Mesenchymal stem cell (in vitro differentiated cells and primary cell): ENCODE measurements at regions not wholly inside any gene's neighbourhood (a gene's known extent, or its start where the extent isn't known, plus 50 kb on each side); places are given as distances from the start of the nearest gene placed in this dataset.
"Not testable (repeated sequence)": the region's sequence is repeated elsewhere in the genome, so short reads cannot be mapped to it uniquely, and the experiment has no call there.

Experiments
- DNase-seq: peaks from one replicate; pipeline ENCODE4 v3.0.0-alpha.2; 2013
- H2AFZ ChIP-seq: one replicate; pipeline ENCODE4 v1.6.1; 2013; ENCODE audit warnings: low read depth, mild to moderate bottlenecking, control low read depth, inconsistent platforms, low read length, moderate library complexity
- H2AK5ac ChIP-seq: 2 replicates; pipeline ENCODE4 v1.6.1; 2013; ENCODE audit warnings: low read length, moderate library complexity, mild to moderate bottlenecking, inconsistent platforms; ENCODE audit not compliant: severe bottlenecking
- H2BK120ac ChIP-seq: one replicate; pipeline ENCODE4 v1.6.1; 2013; ENCODE audit warnings: low read depth, mild to moderate bottlenecking, inconsistent platforms, low read length, moderate library complexity
- H2BK12ac ChIP-seq, 2 experiments: one replicate each; pipeline ENCODE4 v1.6.1; 2013; ENCODE audit warnings: inconsistent platforms in 2 of 2, low read length in 2 of 2, mild to moderate bottlenecking in 2 of 2, moderate library complexity in 2 of 2, control low read depth in 1 of 2
- H2BK15ac ChIP-seq: one replicate; pipeline ENCODE4 v1.6.1; 2013; ENCODE audit warnings: mild to moderate bottlenecking, low read depth, inconsistent platforms; ENCODE audit not compliant: poor library complexity, severe bottlenecking
- H2BK5ac ChIP-seq: 2 replicates; pipeline ENCODE4 v1.6.1; 2013; ENCODE audit warnings: low read depth, mild to moderate bottlenecking, low read length, control low read depth, inconsistent platforms; ENCODE audit not compliant: poor library complexity, severe bottlenecking
- H3K14ac ChIP-seq, 2 experiments: one replicate each; pipeline ENCODE4 v1.6.1; 2013; ENCODE audit warnings: inconsistent platforms in 2 of 2, low read length in 2 of 2, control low read depth in 1 of 2, mild to moderate bottlenecking in 1 of 2, moderate library complexity in 1 of 2
- H3K18ac ChIP-seq, 2 experiments: one replicate each; pipeline ENCODE4 v1.6.1; 2013; ENCODE audit warnings: inconsistent platforms in 2 of 2, low read length in 2 of 2, control low read depth in 1 of 2, low read depth in 1 of 2, mild to moderate bottlenecking in 1 of 2
- H3K23ac ChIP-seq, 2 experiments: one replicate each; pipeline ENCODE4 v1.6.1; 2013; ENCODE audit warnings: inconsistent platforms in 2 of 2, low read length in 2 of 2, mild to moderate bottlenecking in 2 of 2, moderate library complexity in 2 of 2, control low read depth in 1 of 2
- H3K27ac ChIP-seq: 2 replicates; pipeline ENCODE4 v1.5.1; 2013; ENCODE audit warnings: mild to moderate bottlenecking, moderate library complexity, low read length, control low read depth, inconsistent platforms; ENCODE audit not compliant: poor library complexity, severe bottlenecking
- H3K27me3 ChIP-seq, 2 experiments: 2 replicates each; pipeline versions ENCODE4 v1.6.1 to v1.7.0; 2013; ENCODE audit warnings: low read length in 2 of 2, mild to moderate bottlenecking in 2 of 2, moderate library complexity in 2 of 2, control low read depth in 1 of 2, inconsistent platforms in 1 of 2; ENCODE audit not compliant: control insufficient read depth in 1 of 2, insufficient read depth in 1 of 2
- H3K36me3 ChIP-seq, 2 experiments: 2 replicates each; pipeline versions ENCODE4 v1.6.1 to v1.7.0; 2013; ENCODE audit warnings: low read length in 2 of 2, control low read depth in 1 of 2, inconsistent platforms in 1 of 2, low read depth in 1 of 2, mild to moderate bottlenecking in 1 of 2; ENCODE audit not compliant: insufficient read depth in 2 of 2, control insufficient read depth in 1 of 2
- H3K4ac ChIP-seq, 2 experiments: one replicate each; pipeline ENCODE4 v1.6.1; 2013; ENCODE audit warnings: inconsistent platforms in 2 of 2, low read length in 2 of 2, mild to moderate bottlenecking in 2 of 2, moderate library complexity in 2 of 2, control low read depth in 1 of 2, low read depth in 1 of 2
- H3K4me1 ChIP-seq: 2 replicates; pipeline ENCODE4 v1.6.1; 2013; ENCODE audit warnings: low read depth, low read length, control low read depth; ENCODE audit not compliant: control insufficient read depth, insufficient read depth
- H3K4me2 ChIP-seq: 2 replicates; pipeline ENCODE4 v1.6.1; 2013; ENCODE audit warnings: low read length, mild to moderate bottlenecking, inconsistent platforms; ENCODE audit not compliant: poor library complexity, severe bottlenecking
- H3K4me3 ChIP-seq, 2 experiments: 2 replicates each; pipeline versions ENCODE4 v1.5.1 to v1.7.0; 2013; ENCODE audit warnings: low read length in 2 of 2, mild to moderate bottlenecking in 2 of 2, control low read depth in 1 of 2, low read depth in 1 of 2; ENCODE audit not compliant: insufficient read depth in 1 of 2
- H3K79me1 ChIP-seq: replicated peaks from 2 replicates; pipeline ENCODE4 v1.6.1; 2013; ENCODE audit warnings: mild to moderate bottlenecking, control low read depth, low read length, inconsistent platforms; ENCODE audit not compliant: poor library complexity, severe bottlenecking
- H3K9ac ChIP-seq: 2 replicates; pipeline ENCODE4 v1.7.0; 2013; ENCODE audit warnings: mild to moderate bottlenecking, low read length, moderate library complexity
- H3K9me3 ChIP-seq: 2 replicates; pipeline ENCODE4 v1.7.0; 2013; ENCODE audit warnings: mild to moderate bottlenecking, low read length; ENCODE audit not compliant: control insufficient read depth
- H4K8ac ChIP-seq: one replicate; pipeline ENCODE4 v1.6.1; 2013; ENCODE audit warnings: inconsistent platforms, mild to moderate bottlenecking, low read length, moderate library complexity
- H4K91ac ChIP-seq: one replicate; pipeline ENCODE4 v1.6.1; 2013; ENCODE audit warnings: mild to moderate bottlenecking, low read length, inconsistent platforms
- WGBS: methylation state at CpG from one replicate; pipeline ENCODE4 v1.1.7; 2013; ENCODE audit warnings: mixed read lengths; 5-methylcytosine and 5-hydroxymethylcytosine counted together

DNA sequence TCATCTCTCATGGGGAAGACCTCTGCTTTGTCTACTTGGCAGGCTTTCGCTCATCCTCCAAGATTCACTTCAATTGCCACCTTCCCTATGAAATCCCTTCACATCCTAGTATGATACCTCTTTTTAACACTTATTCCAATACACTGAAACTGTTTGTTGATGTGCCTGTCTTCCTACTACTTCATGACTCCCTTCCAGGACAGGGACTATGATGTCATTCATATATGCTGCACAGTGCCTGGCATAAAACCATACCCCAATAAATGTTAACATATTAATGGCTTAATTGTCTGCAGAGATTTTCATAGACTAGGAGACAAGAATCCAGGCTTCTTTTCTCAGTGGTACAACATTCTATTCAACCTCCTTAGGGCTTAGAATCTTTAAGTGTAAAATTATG, 215.5 kb downstream of the ZNF608 start:
- H2BK15ac ChIP-seq, result no peak overlapping the region
- no peak overlapping the region for H3K18ac ChIP-seq
- DNase-seq, result no peak
- H2AFZ ChIP-seq, result no peak overlapping the region
- no peaks in the 10 kb centered on the region for H3K27me3 ChIP-seq
- WGBS, result 98% methylated on average over 1 of the region's 1 CpG
- no peak overlapping the region for H3K4me3 ChIP-seq
- H3K23ac ChIP-seq, result no peak overlapping the region
- no peak overlapping the region for H3K14ac ChIP-seq
- H2BK12ac ChIP-seq, result no peak overlapping the region
- H3K4me1 ChIP-seq, result no peaks in the 10 kb centered on the region
- H4K91ac ChIP-seq, result no peak overlapping the region
- no peak overlapping the region for H3K4ac ChIP-seq
- H2BK120ac ChIP-seq, result no peak overlapping the region
- no peak overlapping the region for H2AK5ac ChIP-seq
- no peak overlapping the region for H3K27ac ChIP-seq
- no peaks in the 10 kb centered on the region for H3K9me3 ChIP-seq
- H2BK5ac ChIP-seq, result no peak overlapping the region
- H4K8ac ChIP-seq, result no peak overlapping the region
- no peak overlapping the region for H3K4me2 ChIP-seq
- H3K36me3 ChIP-seq, result no peaks in the 10 kb centered on the region
- no peak overlapping the region for H3K9ac ChIP-seq
- no peaks in the 10 kb centered on the region for H3K79me1 ChIP-seq

GRCh38 chr5:124528838-124529237, 217.6 kb downstream of the ZNF608 start:
- no peak for DNase-seq
- H2AFZ ChIP-seq, result no peak overlapping the region
- no peak overlapping the region for H4K91ac ChIP-seq
- H3K79me1 ChIP-seq, result no peaks in the 10 kb centered on the region
- H3K27ac ChIP-seq, result no peak overlapping the region
- no peak overlapping the region for H3K23ac ChIP-seq
- no peak overlapping the region for H2BK15ac ChIP-seq
- H3K4me2 ChIP-seq, result no peak overlapping the region
- no peaks in the 10 kb centered on the region for H3K36me3 ChIP-seq
- no peaks in the 10 kb centered on the region for H3K4me1 ChIP-seq
- no peak overlapping the region for H3K9ac ChIP-seq
- WGBS, result 92% methylated on average over 2 of the region's 2 CpGs
- no peak overlapping the region for H2BK120ac ChIP-seq
- H2BK5ac ChIP-seq, result no peak overlapping the region
- H3K18ac ChIP-seq, result no peak overlapping the region
- no peak overlapping the region for H4K8ac ChIP-seq
- no peak overlapping the region for H2BK12ac ChIP-seq
- no peak overlapping the region for H3K4ac ChIP-seq
- no peak overlapping the region for H3K4me3 ChIP-seq
- H3K9me3 ChIP-seq, result no peaks in the 10 kb centered on the region
- H3K27me3 ChIP-seq, result no peaks in the 10 kb centered on the region
- no peak overlapping the region for H3K14ac ChIP-seq
- no peak overlapping the region for H2AK5ac ChIP-seq

GRCh38 chr5:124527220-124527991, 219.0 kb downstream of the ZNF608 start:
- DNase-seq, result no peak
- no peaks in the 10 kb centered on the region for H3K9me3 ChIP-seq
- no peak overlapping the region for H3K4me3 ChIP-seq
- WGBS, result 77% methylated on average over 8 of the region's 8 CpGs
- no peak overlapping the region for H3K14ac ChIP-seq
- H3K4me1 ChIP-seq, result no peaks in the 10 kb centered on the region
- no peak overlapping the region for H4K91ac ChIP-seq
- no peak overlapping the region for H3K27ac ChIP-seq
- H2AFZ ChIP-seq, result no peak overlapping the region
- H3K36me3 ChIP-seq, result no peaks in the 10 kb centered on the region
- no peak overlapping the region for H3K4me2 ChIP-seq
- H3K4ac ChIP-seq, result no peak overlapping the region
- no peak overlapping the region for H2AK5ac ChIP-seq
- no peak overlapping the region for H2BK15ac ChIP-seq
- H3K79me1 ChIP-seq, result no peaks in the 10 kb centered on the region
- H2BK5ac ChIP-seq, result no peak overlapping the region
- H2BK12ac ChIP-seq, result no peak overlapping the region
- H2BK120ac ChIP-seq, result no peak overlapping the region
- no peak overlapping the region for H4K8ac ChIP-seq
- no peak overlapping the region for H3K18ac ChIP-seq
- H3K27me3 ChIP-seq, result peaks cover 0 to 6% of the 10 kb centered on the region in 2 experiments
- no peak overlapping the region for H3K9ac ChIP-seq
- no peak overlapping the region for H3K23ac ChIP-seq

GRCh38 chr5:124526079-124526478, 220.4 kb downstream of the ZNF608 start:
- H2AFZ ChIP-seq, H2BK5ac ChIP-seq, H3K9me3 ChIP-seq, H3K18ac ChIP-seq, H3K9ac ChIP-seq, H2BK120ac ChIP-seq, H3K4ac ChIP-seq, H3K79me1 ChIP-seq, H3K36me3 ChIP-seq, H2AK5ac ChIP-seq, H3K4me1 ChIP-seq, H3K4me3 ChIP-seq, DNase-seq, H4K8ac ChIP-seq, H2BK15ac ChIP-seq, H3K4me2 ChIP-seq, H3K27me3 ChIP-seq, H3K14ac ChIP-seq, H4K91ac ChIP-seq, H2BK12ac ChIP-seq, H3K23ac ChIP-seq, H3K27ac ChIP-seq: not testable (repeated sequence)
- WGBS, result no CpG with 5 or more reads among the region's 4 CpGs
